Coronary artery (tissue), 2 donors: ENCODE measurements at regions not wholly inside any gene's neighbourhood (a gene's known extent, or its start where the extent isn't known, plus 50 kb on each side); places are given as distances from the start of the nearest gene placed in this dataset.

Experiments used
- DNase-seq: peaks from one replicate; pipeline ENCODE4 v3.0.0-alpha.2; 2017; ENCODE audit warnings: low spot score
- H3K27ac ChIP-seq, 2 donors: fragments of 200-600 bp; sonication (generic); one replicate each; pipeline ENCODE4 v1.5.1; 2016 to 2019
- H3K4me3 ChIP-seq: fragments of 200-600 bp; sonication (generic); 2 replicates; pipeline ENCODE4 v1.5.1; 2016; ENCODE audit warnings: mild to moderate bottlenecking, moderate library complexity
- CTCF ChIP-seq: fragments of 200-600 bp; sonication (generic); IDR thresholded peaks from one replicate; pipeline ENCODE4 v1.5.1; 2019; ENCODE audit warnings: antibody characterized with exemption

- TF ChIP-seq CTCF = no peak
- Histone ChIP-seq H3K4me3 (no peak overlapping the region), H3K27ac (no peak overlapping the region)
- no peak for DNase-seq
These were observed 208.2 kb upstream of the USP24 start for GRCh38 chr1:55423376-55423775.

GRCh38 chr1:55420929-55421716 is 206.0 kb upstream of the USP24 start:
- no peak overlapping the region for H3K4me3 ChIP-seq
- no peak overlapping the region for H3K27ac ChIP-seq
- DNase-seq = no peak
- TF ChIP-seq CTCF = no peak

- no peak for DNase-seq
- H3K4me3 ChIP-seq = no peak overlapping the region
- no peak overlapping the region for H3K27ac ChIP-seq
- no peak for TF ChIP-seq CTCF
These were observed 204.9 kb upstream of the USP24 start for GRCh38 chr1:55420026-55420425.

- DNase-seq = no peak
- no peak for TF ChIP-seq CTCF
- Histone ChIP-seq H3K4me3 (no peak overlapping the region), H3K27ac (no peak overlapping the region)
These were observed 203.2 kb upstream of the USP24 start for GRCh38 chr1:55418208-55419000.

GRCh38 chr1:55416164-55416842 is 201.1 kb upstream of the USP24 start:
- TF ChIP-seq CTCF = no peak
- Histone ChIP-seq H3K27ac (no peak overlapping the region), H3K4me3 (no peak overlapping the region)
- no peak for DNase-seq

- TF ChIP-seq CTCF = no peak
- Histone ChIP-seq H3K27ac (no peak overlapping the region), H3K4me3 (no peak overlapping the region)
- no peak for DNase-seq
These were observed 198.1 kb upstream of the USP24 start for GRCh38 chr1:55413286-55413685.
